Tibial nerve (tissue), 4 donors: ENCODE measurements at regions not wholly inside any gene's neighbourhood (a gene's known extent, or its start where the extent isn't known, plus 50 kb on each side); places are given as distances from the start of the nearest gene placed in this dataset.

Source experiments
- DNase-seq, 2 donors: peaks; one replicate each; pipeline ENCODE4 v3.0.0-alpha.2; 2019; ENCODE audit warnings: low spot score in 2 of 2
- H3K27ac ChIP-seq, 4 donors: fragments of 200-600 bp; sonication (generic) in 3 of 4; one replicate each; pipeline ENCODE4 v1.5.1; 2017 to 2019; ENCODE audit warnings: mild to moderate bottlenecking in 1 of 4
- H3K27me3 ChIP-seq, 2 donors: fragments of 200-600 bp; sonication (generic) in 1 of 2; one replicate each; pipeline versions ENCODE4 v1.5.1 to v1.6.0; 2017 to 2019
- H3K36me3 ChIP-seq, 3 donors: fragments of 200-600 bp; sonication (generic); one replicate each; pipeline ENCODE4 v1.5.1; 2018 to 2019
- H3K4me1 ChIP-seq, 4 donors: fragments of 200-600 bp; sonication (generic) in 3 of 4; one replicate each; pipeline ENCODE4 v1.5.1; 2017 to 2019
- H3K4me3 ChIP-seq, 4 donors: fragments of 200-600 bp; sonication (generic) in 3 of 4; one replicate each; pipeline ENCODE4 v1.5.1; 2017 to 2019; ENCODE audit warnings: mild to moderate bottlenecking in 1 of 4, moderate library complexity in 1 of 4
- H3K9me3 ChIP-seq, 4 donors: fragments of 200-600 bp; sonication (generic) in 3 of 4; one replicate each; pipeline ENCODE4 v1.5.1; 2017 to 2019
- CTCF ChIP-seq, 5 experiments: fragments of 200-600 bp in 3 of 5; fragments of 450-650 bp in 2 of 5; sonication (generic) in 3 of 5; IDR thresholded peaks; one replicate each; pipeline ENCODE4 v1.5.1; 2016 to 2019; ENCODE audit warnings: antibody characterized with exemption in 5 of 5, mild to moderate bottlenecking in 3 of 5, moderate library complexity in 2 of 5
- EP300 ChIP-seq, 2 donors: sonication (generic); formaldehyde crosslinking; IDR thresholded peaks; one replicate each; pipeline ENCODE4 v1.6.1; 2017; ENCODE audit warnings: antibody characterized with exemption in 2 of 2, mild to moderate bottlenecking in 1 of 2
- POLR2A ChIP-seq, 2 donors: fragments of 450-650 bp; IDR thresholded peaks; one replicate each; pipeline ENCODE4 v1.6.1; 2017; ENCODE audit warnings: antibody characterized with exemption in 2 of 2, mild to moderate bottlenecking in 2 of 2, moderate library complexity in 2 of 2
- WGBS, 2 donors: methylation state at CpG; one replicate each; pipeline ENCODE4 v1.1.5; 2018; 5-methylcytosine and 5-hydroxymethylcytosine counted together

DNA sequence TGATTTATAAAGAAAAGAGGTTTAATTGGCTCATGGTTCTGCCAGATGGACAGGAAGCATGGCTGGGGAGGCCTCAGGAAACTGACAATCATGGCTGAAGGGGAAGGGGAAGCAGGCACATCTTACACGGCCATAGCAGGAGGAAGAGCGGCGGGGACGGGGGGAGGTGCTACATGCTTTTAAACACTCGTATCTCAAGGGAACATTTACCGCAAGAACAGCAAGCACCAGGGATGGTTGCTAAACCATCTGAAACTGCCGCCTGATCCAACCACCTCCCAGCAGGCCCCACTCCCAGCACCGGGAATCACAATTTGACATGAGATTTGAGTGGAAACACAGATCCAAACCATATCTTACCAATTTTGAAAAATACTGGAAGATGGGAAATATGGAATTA, 362.8 kb downstream of the FBXO15 start:
- 64 to 70% methylated on average over 8 of the region's 8 CpGs for WGBS, 2 donors
- H3K27ac ChIP-seq: peak overlapping the region in 1 of 4 donors; percentile 31
- no peaks in the 10 kb centered on the region for H3K27me3 ChIP-seq
- H3K36me3 ChIP-seq: no peaks in the 10 kb centered on the region
- no peaks in the 10 kb centered on the region for H3K9me3 ChIP-seq
- no peak overlapping the region for H3K4me3 ChIP-seq
- TF ChIP-seq POLR2A (IDR thresholded peaks at IDR 0.05): no peak
- no peak for TF ChIP-seq CTCF (IDR thresholded peaks at IDR 0.05)
- TF ChIP-seq EP300 (IDR thresholded peaks at IDR 0.05): peak in 1 of 2 donors; percentile 24
- DNase-seq: peak in 1 of 2 donors; percentile 9
- no peaks in the 10 kb centered on the region for H3K4me1 ChIP-seq

DNA sequence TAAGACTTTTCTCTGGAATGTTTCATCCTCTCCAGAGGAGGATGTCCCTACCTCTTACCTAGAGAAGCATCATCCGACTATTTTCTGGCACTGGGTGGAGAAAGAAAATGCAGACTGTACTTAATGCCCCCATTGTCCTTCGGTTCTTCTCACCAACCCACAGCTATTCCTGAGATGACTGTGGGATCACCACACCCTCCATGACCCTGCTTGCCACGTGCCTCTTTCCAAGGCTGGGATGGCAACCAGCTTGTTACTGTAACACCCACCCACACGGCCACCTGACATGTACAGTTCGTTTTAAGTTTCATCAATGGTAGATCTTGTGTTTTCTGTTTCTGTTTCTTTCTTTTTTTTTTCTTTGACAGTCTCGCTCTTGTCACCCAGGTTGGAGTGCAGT, 365.2 kb downstream of the FBXO15 start:
- 86 to 89% methylated on average over 6 of the region's 6 CpGs for WGBS, 2 donors

GRCh38 chr18:73780218-73780617, 367.4 kb downstream of the FBXO15 start:
- H3K9me3 ChIP-seq: no peaks in the 10 kb centered on the region
- H3K4me1 ChIP-seq: no peaks in the 10 kb centered on the region
- no peak overlapping the region for H3K27ac ChIP-seq
- H3K27me3 ChIP-seq: no peaks in the 10 kb centered on the region
- no peaks in the 10 kb centered on the region for H3K36me3 ChIP-seq
- 83 to 88% methylated on average over 7 of the region's 7 CpGs for WGBS, 2 donors
- no peak overlapping the region for H3K4me3 ChIP-seq
- no peak for DNase-seq
- no peak for TF ChIP-seq POLR2A (IDR thresholded peaks at IDR 0.05)
- no peak for TF ChIP-seq EP300 (IDR thresholded peaks at IDR 0.05)
- TF ChIP-seq CTCF (IDR thresholded peaks at IDR 0.05): no peak

More for the DNA sequence above, 365.2 kb downstream of the FBXO15 start:
- Histone ChIP-seq H3K9me3 (no peaks in the 10 kb centered on the region), H3K27me3 (no peaks in the 10 kb centered on the region), H3K27ac (no peak overlapping the region), H3K4me3 (no peak overlapping the region), H3K36me3 (no peaks in the 10 kb centered on the region), H3K4me1 (no peaks in the 10 kb centered on the region)
- DNase-seq: no peak
- TF ChIP-seq POLR2A (IDR thresholded peaks at IDR 0.05) (no peak), EP300 (IDR thresholded peaks at IDR 0.05) (no peak), CTCF (IDR thresholded peaks at IDR 0.05) (no peak)

- Histone ChIP-seq H3K27me3 (no peaks in the 10 kb centered on the region), H3K36me3 (no peaks in the 10 kb centered on the region), H3K27ac (no peak overlapping the region), H3K9me3 (no peaks in the 10 kb centered on the region), H3K4me3 (no peak overlapping the region), H3K4me1 (no peaks in the 10 kb centered on the region)
- TF ChIP-seq EP300 (IDR thresholded peaks at IDR 0.05): no peak
- DNase-seq: no peak
- 19 to 20% methylated on average over 2 of the region's 2 CpGs for WGBS, 2 donors
Measured at GRCh38 chr18:73778032-73778359, 369.6 kb downstream of the FBXO15 start.

DNA sequence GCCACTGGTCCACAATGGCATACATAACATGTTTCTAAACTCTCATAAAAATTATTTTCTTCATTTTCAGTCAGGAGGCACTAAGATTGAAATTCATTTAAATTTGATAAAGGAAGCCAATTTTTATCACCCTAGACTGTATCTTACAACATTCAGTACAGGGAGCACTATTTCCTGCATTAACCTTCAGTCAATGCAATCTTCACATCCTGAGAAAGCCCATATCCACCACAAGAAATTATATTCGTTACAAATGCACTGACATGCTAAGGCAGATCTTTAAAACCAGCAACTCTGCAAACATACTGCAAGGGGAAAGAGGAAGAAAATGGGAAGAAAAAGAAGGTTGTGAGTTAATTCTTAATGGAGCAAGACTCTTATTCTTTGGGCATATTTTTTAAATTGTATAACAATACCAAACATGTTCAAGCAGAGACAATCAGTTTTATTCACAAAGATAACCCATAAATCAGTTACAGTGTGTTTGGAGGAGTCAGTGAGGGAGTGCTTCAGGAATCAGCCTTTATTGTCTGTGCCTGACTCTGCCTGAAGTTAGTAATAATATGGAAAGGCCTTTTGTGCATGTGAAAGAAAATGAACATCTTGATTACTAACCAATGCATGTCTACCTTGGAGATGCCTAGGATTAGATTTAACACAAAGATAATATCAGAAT, 370.1 kb downstream of the FBXO15 start:
- no peaks in the 10 kb centered on the region for H3K4me1 ChIP-seq
- H3K9me3 ChIP-seq: no peaks in the 10 kb centered on the region
- no peak for TF ChIP-seq POLR2A (IDR thresholded peaks at IDR 0.05)
- TF ChIP-seq CTCF (IDR thresholded peaks at IDR 0.05): no peak
- no peak for TF ChIP-seq EP300 (IDR thresholded peaks at IDR 0.05)
- no peak overlapping the region for H3K27ac ChIP-seq
- 42 to 57% methylated on average over 1 of the region's 1 CpG for WGBS, 2 donors
- no peak for DNase-seq
- no peak overlapping the region for H3K4me3 ChIP-seq
- H3K27me3 ChIP-seq: no peaks in the 10 kb centered on the region
- no peaks in the 10 kb centered on the region for H3K36me3 ChIP-seq
